SK-N-MC (cell line): ENCODE measurements at regions not wholly inside any gene's neighbourhood (a gene's known extent, or its start where the extent isn't known, plus 50 kb on each side); places are given as distances from the start of the nearest gene placed in this dataset.

ENCODE experiments used
- DNase-seq: peaks from one replicate; pipeline ENCODE4 v3.0.0-alpha.2; 2011; ENCODE audit warnings: low read depth, low spot score
- H3K27ac ChIP-seq: fragments of 200-600 bp; sonication (generic); 2 replicates; pipeline ENCODE4 v1.5.1; 2016; ENCODE audit warnings: mixed run types
- H3K36me3 ChIP-seq: fragments of 200-600 bp; sonication (generic); 2 replicates; pipeline ENCODE4 v1.6.1; 2017; ENCODE audit warnings: antibody characterized with exemption, low read length, mixed read lengths; ENCODE audit not compliant: insufficient read depth
- H3K4me3 ChIP-seq: fragments of 200-600 bp; sonication (generic); 2 replicates; pipeline ENCODE4 v1.5.1; 2016
- H3K9ac ChIP-seq: fragments of 200-600 bp; sonication (generic); 2 replicates; pipeline ENCODE4 v1.8.0; 2017; ENCODE audit warnings: mixed run types, mixed read lengths; ENCODE audit not compliant: insufficient read length
- H3K9me3 ChIP-seq: fragments of 200-600 bp; sonication (generic); 2 replicates; pipeline ENCODE4 v1.6.1; 2017; ENCODE audit warnings: low read depth, mild to moderate bottlenecking, antibody characterized with exemption, low read length, moderate library complexity, mixed read lengths
- EZH2 ChIP-seq: fragments of 200-600 bp; sonication (generic); IDR thresholded peaks from one replicate; pipeline ENCODE4 v1.6.1; 2017; ENCODE audit warnings: antibody characterized with exemption
- FOXP2 ChIP-seq: optimal IDR thresholded peaks from 2 replicates; pipeline ENCODE3; 2011; ENCODE audit warnings: mild to moderate bottlenecking, moderate library complexity; ENCODE audit not compliant: insufficient read depth; ENCODE audit errors: extremely low read length, control extremely low read depth
- POLR2AphosphoS5 ChIP-seq: IDR thresholded peaks from 2 replicates; pipeline ENCODE4 v1.6.1; 2012; ENCODE audit warnings: mild to moderate bottlenecking, low read depth, low read length, borderline replicate concordance

- H3K4me3 ChIP-seq = no peak overlapping the region
- 0 out of 2 replicates have a peak, but pooled peaks cover 2% of the 10 kb centered on the region for H3K36me3 ChIP-seq
- no peaks in the 10 kb centered on the region; the same call in 1 of the 2 replicates for H3K9me3 ChIP-seq
- H3K27ac ChIP-seq = no peak overlapping the region
- no peak for DNase-seq
- H3K9ac ChIP-seq = no peak overlapping the region
- no peak for TF ChIP-seq POLR2AphosphoS5
These were observed 154.7 kb downstream of the KTN1 start for GRCh38 chr14:55734731-55735130.

GRCh38 chr14:55739967-55740648, 160.1 kb downstream of the KTN1 start:
- Histone ChIP-seq H3K27ac (peak overlapping the region; percentile 13; the same call in 1 of the 2 replicates), H3K9me3 (no peaks in the 10 kb centered on the region; the same call in 1 of the 2 replicates), H3K4me3 (peak overlapping the region; percentile 18; the same call in 1 of the 2 replicates), H3K36me3 (0 out of 2 replicates have a peak, but pooled peaks cover 2% of the 10 kb centered on the region), H3K9ac (no peak overlapping the region)
- no peak for TF ChIP-seq POLR2AphosphoS5
- TF ChIP-seq FOXP2 = no peak
- TF ChIP-seq EZH2 = no peak
- no peak for DNase-seq

GRCh38 chr14:55740649-55740989, 160.6 kb downstream of the KTN1 start:
- H3K36me3 ChIP-seq = no peaks in the 10 kb centered on the region
- TF ChIP-seq FOXP2 (no peak), EZH2 (no peak), POLR2AphosphoS5 (no peak)
- no peaks in the 10 kb centered on the region for H3K9me3 ChIP-seq
- H3K4me3 ChIP-seq = peak overlapping the region; percentile 18; the same call in 1 of the 2 replicates
- H3K27ac ChIP-seq = peak overlapping the region; percentile 8; the same call in 1 of the 2 replicates
- DNase-seq = no peak
- H3K9ac ChIP-seq = no peak overlapping the region

- DNase-seq = no peak
- no peaks in the 10 kb centered on the region for H3K9me3 ChIP-seq
- H3K36me3 ChIP-seq = no peaks in the 10 kb centered on the region
- H3K9ac ChIP-seq = no peak overlapping the region
- no peak for TF ChIP-seq FOXP2
- TF ChIP-seq POLR2AphosphoS5 = no peak
- no peak overlapping the region for H3K4me3 ChIP-seq
- H3K27ac ChIP-seq = 0 out of 2 replicates have a peak overlapping the region, but pooled peaks have one; percentile 8
These were observed 161.2 kb downstream of the KTN1 start for GRCh38 chr14:55741240-55741639.

GRCh38 chr14:55743551-55743950, 163.5 kb downstream of the KTN1 start:
- H3K27ac ChIP-seq = no peak overlapping the region
- H3K9ac ChIP-seq = no peak overlapping the region
- H3K36me3 ChIP-seq = no peaks in the 10 kb centered on the region
- TF ChIP-seq EZH2 (no peak), FOXP2 (no peak), POLR2AphosphoS5 (no peak)
- no peak for DNase-seq
- H3K9me3 ChIP-seq = no peaks in the 10 kb centered on the region
- no peak overlapping the region for H3K4me3 ChIP-seq

- Histone ChIP-seq H3K36me3 (no peaks in the 10 kb centered on the region), H3K9ac (no peak overlapping the region), H3K4me3 (no peak overlapping the region), H3K27ac (no peak overlapping the region), H3K9me3 (no peaks in the 10 kb centered on the region)
- TF ChIP-seq POLR2AphosphoS5 (no peak), EZH2 (no peak), FOXP2 (no peak)
- DNase-seq = no peak
These were observed 164.3 kb downstream of the KTN1 start for GRCh38 chr14:55744321-55744720.

- H3K27ac ChIP-seq = no peak overlapping the region
- no peak for DNase-seq
- no peak overlapping the region for H3K9ac ChIP-seq
- TF ChIP-seq FOXP2 (no peak), POLR2AphosphoS5 (no peak), EZH2 (no peak)
- no peak overlapping the region for H3K4me3 ChIP-seq
- no peaks in the 10 kb centered on the region for H3K36me3 ChIP-seq
- H3K9me3 ChIP-seq = no peaks in the 10 kb centered on the region
These were observed 165.9 kb downstream of the KTN1 start for GRCh38 chr14:55745906-55746305.

- H3K9me3 ChIP-seq = no peaks in the 10 kb centered on the region
- TF ChIP-seq POLR2AphosphoS5 = no peak
- TF ChIP-seq FOXP2 = no peak
- TF ChIP-seq EZH2 = no peak
- no peak for DNase-seq
These were observed 166.6 kb downstream of the KTN1 start for GRCh38 chr14:55746558-55746957.

GRCh38 chr14:55747186-55747585, 167.2 kb downstream of the KTN1 start:
- no peaks in the 10 kb centered on the region for H3K36me3 ChIP-seq
- H3K27ac ChIP-seq = no peak overlapping the region
- TF ChIP-seq EZH2 (no peak), FOXP2 (no peak), POLR2AphosphoS5 (no peak)
- H3K4me3 ChIP-seq = no peak overlapping the region
- no peak for DNase-seq
- H3K9ac ChIP-seq = no peak overlapping the region
- no peaks in the 10 kb centered on the region for H3K9me3 ChIP-seq

More at GRCh38 chr14:55746558-55746957, 166.6 kb downstream of the KTN1 start:
- Histone ChIP-seq H3K9ac (no peak overlapping the region), H3K27ac (no peak overlapping the region), H3K36me3 (no peaks in the 10 kb centered on the region), H3K4me3 (no peak overlapping the region)
